Stomach (tissue), 8 donors: ENCODE measurements at regions not wholly inside any gene's neighbourhood (a gene's known extent, or its start where the extent isn't known, plus 50 kb on each side); places are given as distances from the start of the nearest gene placed in this dataset.

Experiments used
- DNase-seq, 2 donors: peaks; one replicate each; pipeline versions ENCODE4 v3.0.0 to v3.0.0-alpha.2; 2013 to 2019
- H3K27ac ChIP-seq, 5 donors: fragments of 200-600 bp in 4 of 5; sonication (generic) in 4 of 5; one replicate each; pipeline ENCODE4 v1.5.1; 2013 to 2019; ENCODE audit warnings: mild to moderate bottlenecking in 1 of 5, moderate library complexity in 1 of 5
- H3K27me3 ChIP-seq, 3 donors: fragments of 200-600 bp; sonication (generic); one replicate each; pipeline ENCODE4 v1.5.1; 2017 to 2019; ENCODE audit warnings: mixed run types in 1 of 3
- H3K36me3 ChIP-seq, 4 donors: fragments of 200-600 bp; sonication (generic); 1 replicate in 3 of 4; 2 replicates in 1 of 4; pipeline ENCODE4 v1.5.1; 2016 to 2019
- H3K4me1 ChIP-seq, 4 donors: fragments of 200-600 bp; sonication (generic); one replicate each; pipeline ENCODE4 v1.5.1; 2016 to 2019
- H3K4me3 ChIP-seq, 4 donors: fragments of 200-600 bp; sonication (generic) in 3 of 4; one replicate each; pipeline ENCODE4 v1.5.1; 2016 to 2019; ENCODE audit warnings: mild to moderate bottlenecking in 1 of 4
- H3K9me3 ChIP-seq, 4 donors: fragments of 200-600 bp; sonication (generic); one replicate each; pipeline ENCODE4 v1.5.1; 2016 to 2019
- CTCF ChIP-seq, 7 experiments: fragments of 450-650 bp in 4 of 7; fragments of 200-600 bp in 3 of 7; sonication (generic) in 3 of 7; IDR thresholded peaks; one replicate each; pipeline ENCODE4 v1.5.1; 2016 to 2019; ENCODE audit warnings: antibody characterized with exemption in 7 of 7, control low read depth in 2 of 7, mild to moderate bottlenecking in 1 of 7
- EP300 ChIP-seq: sonication (generic); formaldehyde crosslinking; IDR thresholded peaks from one replicate; pipeline ENCODE4 v1.6.1; 2017; ENCODE audit warnings: antibody characterized with exemption
- POLR2A ChIP-seq, 4 donors: fragments of 450-650 bp; IDR thresholded peaks; one replicate each; pipeline ENCODE4 v1.6.1; 2016; ENCODE audit warnings: antibody characterized with exemption in 4 of 4, control low read depth in 2 of 4, mild to moderate bottlenecking in 1 of 4, moderate library complexity in 1 of 4
- POLR2AphosphoS5 ChIP-seq, 3 donors: sonication (generic); formaldehyde crosslinking; IDR thresholded peaks; one replicate each; pipeline ENCODE4 v1.6.1; 2016; ENCODE audit warnings: antibody characterized with exemption in 3 of 3
- WGBS, 5 donors: extraction: QIAGEN DNeasy Blood & Tissue Kit in 3 of 5; methylation state at CpG; one replicate each; pipeline versions ENCODE4 v1.1.5 to v1.1.7; 2013 to 2018; 5-methylcytosine and 5-hydroxymethylcytosine counted together
- intact Hi-C: fragments of 100-400 bp; cut with DNase I; formaldehyde crosslinking; loops from one replicate; pipeline ENCODE4 v1.15.1; 2023; ENCODE audit warnings: low total_unique reads
- donor health status: healthy with polysubstance abuse.
- donor health status: Bipolar disorder and iron deficiency.
- donor health status: healthy.

- Histone ChIP-seq H3K4me1 (no peaks in the 10 kb centered on the region), H3K27ac (no peak overlapping the region), H3K36me3 (no peaks in the 10 kb centered on the region), H3K27me3 (no peaks in the 10 kb centered on the region), H3K4me3 (no peak overlapping the region), H3K9me3 (no peaks in the 10 kb centered on the region)
- no peak for DNase-seq
- WGBS, 5 donors = 88 to 91% (median 90%) methylated on average over 3 of the region's 3 CpGs
- intact Hi-C loops = no loop called here
- TF ChIP-seq POLR2AphosphoS5 (IDR thresholded peaks at IDR 0.05) (no peak), CTCF (IDR thresholded peaks at IDR 0.05) (no peak), POLR2A (IDR thresholded peaks at IDR 0.05) (no peak), EP300 (no peak)
Observed at GRCh38 chr15:91508633-91509032, 344.9 kb upstream of the SLCO3A1 start.

DNA sequence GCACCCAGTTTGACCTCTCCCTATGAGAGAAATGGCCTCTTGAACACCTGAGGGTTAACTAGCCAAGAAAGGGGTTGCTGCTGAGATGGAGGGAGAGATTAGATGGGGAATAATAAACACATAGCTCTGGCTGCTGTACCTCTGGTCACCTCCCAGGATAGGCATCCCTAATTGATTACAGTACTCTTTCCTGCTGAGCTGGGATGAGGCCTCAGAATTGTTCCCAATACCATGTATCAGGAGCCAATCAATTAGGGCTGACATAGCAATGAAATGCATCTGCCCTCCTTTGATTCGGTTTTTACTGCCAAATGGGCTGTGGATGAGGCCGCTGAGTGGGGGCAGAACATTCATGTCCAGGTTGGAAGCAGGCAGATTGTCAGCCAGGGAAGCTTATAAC lies 339.4 kb upstream of the SLCO3A1 start:
- H3K27ac ChIP-seq = no peak overlapping the region
- 82 to 93% (median 91%) methylated on average over 2 of the region's 2 CpGs for WGBS, 5 donors
- H3K4me1 ChIP-seq = no peaks in the 10 kb centered on the region
- H3K27me3 ChIP-seq = no peaks in the 10 kb centered on the region
- intact Hi-C loops = loop anchor here (10.0 kb wide), 1 partner anchor 209 kb away; no protein-coding TSS in a partner anchor
- no peaks in the 10 kb centered on the region for H3K36me3 ChIP-seq
- no peak for DNase-seq
- H3K9me3 ChIP-seq = no peaks in the 10 kb centered on the region
- no peak overlapping the region for H3K4me3 ChIP-seq
- TF ChIP-seq CTCF (IDR thresholded peaks at IDR 0.05) (no peak), EP300 (no peak), POLR2A (IDR thresholded peaks at IDR 0.05) (no peak), POLR2AphosphoS5 (IDR thresholded peaks at IDR 0.05) (no peak)

DNA sequence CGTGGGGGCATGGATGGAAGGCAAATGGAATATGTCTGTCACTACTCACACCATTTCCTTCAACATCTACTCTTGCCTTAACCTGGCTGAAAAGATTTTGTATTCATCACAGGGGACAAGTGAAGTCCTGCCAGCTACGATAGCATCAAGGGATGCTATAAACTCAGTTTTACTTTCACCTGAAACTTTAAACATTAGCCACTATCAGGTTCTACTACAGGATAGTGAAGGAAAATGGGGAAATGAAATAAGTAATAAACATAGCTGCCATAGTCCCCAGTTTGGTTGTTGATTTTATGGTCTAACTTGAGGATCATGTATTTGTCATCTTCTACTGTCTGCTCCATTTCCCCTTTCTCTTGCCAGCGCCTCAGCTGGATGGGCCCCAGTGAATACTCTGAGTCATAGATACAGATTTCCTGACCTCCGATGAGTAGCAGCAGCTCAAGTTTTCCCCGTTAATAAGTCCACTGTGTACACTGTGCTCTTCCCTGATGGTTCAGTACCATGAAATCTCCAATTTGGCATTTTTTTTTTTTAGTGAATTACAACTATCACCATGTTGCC lies 338.2 kb upstream of the SLCO3A1 start:
- DNase-seq = no peak
- Histone ChIP-seq H3K27me3 (no peaks in the 10 kb centered on the region), H3K9me3 (no peaks in the 10 kb centered on the region), H3K27ac (no peak overlapping the region), H3K36me3 (no peaks in the 10 kb centered on the region), H3K4me3 (no peak overlapping the region), H3K4me1 (no peaks in the 10 kb centered on the region)
- 60 to 80% (median 69%) methylated on average over 5 of the region's 5 CpGs for WGBS, 5 donors
- intact Hi-C loops = loop anchor here (10.0 kb wide), 1 partner anchor 210 kb away; no protein-coding TSS in a partner anchor
- TF ChIP-seq EP300 (no peak), POLR2AphosphoS5 (IDR thresholded peaks at IDR 0.05) (peak in 1 of 3 donors; percentile 28), CTCF (IDR thresholded peaks at IDR 0.05) (no peak)

DNA sequence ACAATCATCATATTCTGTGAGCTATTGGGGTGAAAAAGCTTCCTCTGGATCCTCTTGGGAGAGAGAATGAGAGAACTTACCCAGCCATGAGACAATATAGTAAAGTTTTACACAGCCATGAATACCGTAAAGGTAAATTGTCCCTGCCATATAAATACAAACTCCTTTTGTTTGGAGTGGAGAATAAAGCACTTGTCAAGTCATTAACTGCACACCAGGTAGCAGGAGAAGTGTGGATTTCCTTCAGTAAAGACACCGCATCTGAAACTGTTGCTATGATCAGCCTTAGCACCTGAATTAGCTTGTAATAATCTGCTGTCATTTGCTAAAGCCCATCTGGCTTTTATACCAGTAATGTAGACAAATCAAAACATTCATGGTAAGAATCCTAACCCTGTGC lies 336.6 kb upstream of the SLCO3A1 start:
- intact Hi-C loops = loop anchor here (10.0 kb wide), 1 partner anchor 212 kb away; no protein-coding TSS in a partner anchor
- WGBS, 5 donors = 73 to 89% (median 85%) methylated on average over 2 of the region's 2 CpGs
- no peak for DNase-seq
- Histone ChIP-seq H3K27me3 (no peaks in the 10 kb centered on the region), H3K27ac (no peak overlapping the region), H3K4me1 (no peaks in the 10 kb centered on the region), H3K4me3 (no peak overlapping the region), H3K36me3 (no peaks in the 10 kb centered on the region), H3K9me3 (no peaks in the 10 kb centered on the region)
- TF ChIP-seq POLR2A (IDR thresholded peaks at IDR 0.05) (no peak), EP300 (no peak), CTCF (IDR thresholded peaks at IDR 0.05) (no peak), POLR2AphosphoS5 (IDR thresholded peaks at IDR 0.05) (no peak)
